ENCODE measurements at regions not wholly inside any gene's neighbourhood (a gene's known extent, or its start where the extent isn't known, plus 50 kb on each side); places are given as distances from the start of the nearest gene placed in this dataset.

GRCh38 chr2:212930556-212931260, 220.7 kb downstream of the IKZF2 start:
- TF ChIP-seq POLR2A (IDR thresholded peaks at IDR 0.05), result no peak
- Histone ChIP-seq H3K27me3 (no peaks in the 10 kb centered on the region), H3K36me3 (no peaks in the 10 kb centered on the region), H3K27ac (no peak overlapping the region), H3K4me1 (no peaks in the 10 kb centered on the region), H3K4me3 (no peak overlapping the region), H3K9me3 (no peaks in the 10 kb centered on the region)
- intact Hi-C loops (cut with DNase I), result no loop called here
- WGBS (ENCODE audit: insufficient coverage, low coverage, low lambda C conversion rate, missing lambda C conversion rate), result 47% methylated on average over 1 of the region's 1 CpG
- DNase-seq (no peak), ATAC-seq (no peak)

DNA sequence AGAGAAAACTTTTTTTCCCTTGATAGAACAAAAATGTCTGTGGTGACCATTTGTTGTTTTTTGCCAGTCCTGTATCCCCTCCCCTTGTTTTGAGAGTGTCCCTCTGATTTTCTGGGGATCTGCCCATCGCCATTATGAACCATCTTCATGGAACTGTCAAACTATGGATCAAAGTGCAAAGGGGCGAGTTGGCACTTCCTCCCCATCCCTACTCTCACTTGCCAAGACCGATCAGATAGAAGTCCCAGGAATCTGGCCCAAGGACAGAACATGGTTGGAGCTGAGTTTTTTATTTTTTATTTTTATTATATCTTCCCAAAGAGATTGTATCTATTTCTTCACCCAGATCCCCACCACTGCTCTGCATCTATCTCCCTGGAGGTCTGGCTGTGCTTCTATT, 221.4 kb downstream of the IKZF2 start:
- Histone ChIP-seq H3K36me3 (no peaks in the 10 kb centered on the region), H3K9me3 (peaks cover 0 to 1% (median 0%) of the 10 kb centered on the region in 4 donors), H3K4me1 (no peaks in the 10 kb centered on the region), H3K27me3 (no peaks in the 10 kb centered on the region), H3K4me3 (no peak overlapping the region), H3K27ac (no peak overlapping the region)
- 36% methylated on average over 3 of the region's 3 CpGs for WGBS (ENCODE audit: insufficient coverage, low coverage, low lambda C conversion rate, missing lambda C conversion rate)
- peak in 2 of 4 donors; percentile 47 to 64 for ATAC-seq
- TF ChIP-seq POLR2A (IDR thresholded peaks at IDR 0.05) (no peak), CTCF (IDR thresholded peaks at IDR 0.05) (no peak)
- intact Hi-C loops (cut with DNase I), result no loop called here
- DNase-seq, result peak in 1 of 3 donors; percentile 48

GRCh38 chr2:212929116-212929515, 222.3 kb downstream of the IKZF2 start:
- H3K27ac ChIP-seq, result no peak overlapping the region
- H3K4me3 ChIP-seq, result no peak overlapping the region
- ATAC-seq (no peak), DNase-seq (no peak)
- TF ChIP-seq POLR2A (IDR thresholded peaks at IDR 0.05) (no peak), CTCF (IDR thresholded peaks at IDR 0.05) (no peak)
- intact Hi-C loops (cut with DNase I), result no loop called here
- H3K9me3 ChIP-seq, result peaks cover 0 to 4% (median 0%) of the 10 kb centered on the region in 4 donors
- 56% methylated on average over 2 of the region's 2 CpGs for WGBS (ENCODE audit: insufficient coverage, low coverage, low lambda C conversion rate, missing lambda C conversion rate)
- no peaks in the 10 kb centered on the region for H3K27me3 ChIP-seq
- H3K36me3 ChIP-seq, result no peaks in the 10 kb centered on the region
- H3K4me1 ChIP-seq, result no peaks in the 10 kb centered on the region

DNA sequence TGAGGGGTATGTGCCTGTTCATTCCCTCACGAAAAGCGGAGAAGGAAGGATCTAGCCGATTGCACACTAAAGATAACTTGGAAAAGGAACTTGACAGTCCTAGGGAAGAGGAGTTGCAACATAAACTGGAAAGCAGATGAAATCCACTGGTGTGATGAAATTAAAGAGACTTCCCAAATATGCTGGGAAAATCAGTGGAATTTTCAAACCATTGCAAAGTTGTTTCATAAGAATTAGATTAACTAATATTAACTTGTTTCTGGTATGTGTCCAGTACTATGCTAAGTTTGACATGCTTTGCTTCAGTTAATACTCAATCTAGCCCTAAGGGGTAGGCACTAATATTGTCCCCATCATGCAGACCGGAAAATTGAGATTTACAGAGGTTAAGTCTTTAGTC, 222.7 kb downstream of the IKZF2 start:
- H3K9me3 ChIP-seq, result peaks cover 0 to 4% (median 0%) of the 10 kb centered on the region in 4 donors
- 23% methylated on average over 4 of the region's 4 CpGs for WGBS (ENCODE audit: insufficient coverage, low coverage, low lambda C conversion rate, missing lambda C conversion rate)
- H3K4me1 ChIP-seq, result peaks cover 0 to 2% (median 0%) of the 10 kb centered on the region in 4 donors
- H3K27me3 ChIP-seq, result no peaks in the 10 kb centered on the region
- intact Hi-C loops (cut with DNase I), result no loop called here
- DNase-seq (no peak), ATAC-seq (peak in 3 of 4 donors; percentile 33 to 76 (median 74))
- no peak overlapping the region for H3K4me3 ChIP-seq
- no peaks in the 10 kb centered on the region for H3K36me3 ChIP-seq
- H3K27ac ChIP-seq, result no peak overlapping the region
- TF ChIP-seq POLR2A (IDR thresholded peaks at IDR 0.05) (no peak), CTCF (IDR thresholded peaks at IDR 0.05) (no peak)

GRCh38 chr2:212926940-212927339, 224.5 kb downstream of the IKZF2 start:
- intact Hi-C loops (cut with DNase I), result no loop called here
- 84% methylated on average over 4 of the region's 4 CpGs for WGBS (ENCODE audit: insufficient coverage, low coverage, low lambda C conversion rate, missing lambda C conversion rate)
- H3K4me3 ChIP-seq, result no peak overlapping the region
- no peaks in the 10 kb centered on the region for H3K36me3 ChIP-seq
- H3K4me1 ChIP-seq, result peaks cover 0 to 4% (median 0%) of the 10 kb centered on the region in 4 donors
- no peaks in the 10 kb centered on the region for H3K27me3 ChIP-seq
- no peak for TF ChIP-seq CTCF (IDR thresholded peaks at IDR 0.05)
- no peak for TF ChIP-seq POLR2A (IDR thresholded peaks at IDR 0.05)
- peaks cover 0 to 4% (median 0%) of the 10 kb centered on the region in 4 donors for H3K9me3 ChIP-seq
- no peak for ATAC-seq
- no peak for DNase-seq
- no peak overlapping the region for H3K27ac ChIP-seq
